Activated CD4-positive, alpha-beta T cell treated with anti-CD3 and anti-CD28 coated beads for 36 hours (primary cell): ENCODE measurements at regions not wholly inside any gene's neighbourhood (a gene's known extent, or its start where the extent isn't known, plus 50 kb on each side); places are given as distances from the start of the nearest gene placed in this dataset.
"Not testable (repeated sequence)": the region's sequence is repeated elsewhere in the genome, so short reads cannot be mapped to it uniquely, and the experiment has no call there.

Experiments used
- ATAC-seq: fragments of 200-7000 bp; cut with Tn5 transposase; one replicate; pipeline ENCODE4 v1.10.0; 2021; ENCODE audit warnings: mild to moderate bottlenecking, moderate library complexity
- CTCF ChIA-PET: fragments of 350-600 bp; sonication (Branson Sonifier 250); formaldehyde crosslinking; loops from one replicate; lab custom pipeline; 2021; ENCODE audit warnings: antibody characterized with exemption; lab: Charles Lee
- POLR2A ChIA-PET: fragments of 350-600 bp; sonication (Branson Sonifier 250); formaldehyde crosslinking; loops from one replicate; lab custom pipeline; 2021; ENCODE audit warnings: antibody characterized with exemption, inconsistent platforms; lab: Charles Lee
- DNase-seq: peaks from one replicate; pipeline ENCODE4 v3.0.0-alpha.2; 2020
- H3K27ac Mint-ChIP-seq: one replicate; pipeline ENCODE4 v1.8.0; 2021; ENCODE audit warnings: mixed read lengths
- H3K27me3 Mint-ChIP-seq: one replicate; pipeline ENCODE4 v1.8.0; 2021; ENCODE audit warnings: mixed read lengths
- H3K36me3 Mint-ChIP-seq: one replicate; pipeline ENCODE4 v1.8.0; 2021; ENCODE audit warnings: low read depth, mixed read lengths
- H3K4me1 Mint-ChIP-seq: one replicate; pipeline ENCODE4 v1.8.0; 2021; ENCODE audit warnings: mixed read lengths
- H3K4me3 Mint-ChIP-seq: one replicate; pipeline ENCODE4 v1.8.0; 2021; ENCODE audit warnings: mild to moderate bottlenecking, moderate library complexity, mixed read lengths
- H3K9me3 Mint-ChIP-seq: one replicate; pipeline ENCODE4 v1.8.0; 2021; ENCODE audit warnings: low read depth, mixed read lengths
- intact Hi-C, 2 experiments: fragments of 100-400 bp; cut with DNase I in 1 of 2; cut with micrococcal nuclease in 1 of 2; formaldehyde crosslinking; loops; one replicate each; pipeline versions ENCODE4 v1.14.2 to v1.15.1; 2022 to 2024; cut with DNase I, micrococcal nuclease

DNA sequence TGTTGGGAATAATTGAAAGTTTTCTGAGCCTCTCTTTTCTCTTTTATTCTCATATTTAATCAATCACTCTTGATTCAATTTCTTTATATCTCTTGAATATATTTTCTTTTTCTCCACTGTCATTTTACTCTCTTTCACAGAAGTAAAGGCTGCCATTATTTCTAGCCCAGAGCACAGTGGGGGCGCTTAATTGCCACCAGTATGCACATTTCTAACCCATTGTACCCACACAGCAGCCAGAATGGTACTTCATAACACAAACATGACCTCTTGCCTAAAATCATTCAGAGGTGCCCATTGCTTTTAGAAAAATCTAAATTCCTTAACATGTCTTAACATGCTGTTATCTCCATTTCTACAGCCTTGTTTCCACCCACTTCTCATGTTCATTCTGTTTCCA, 190.2 kb upstream of the LMO3 start:
- intact Hi-C loops, result no loop called here
- no peak for ATAC-seq

GRCh38 chr12:16789204-16789790, 183.3 kb upstream of the LMO3 start:
- Mint-ChIP-seq H3K4me1 (no peaks in the 10 kb centered on the region), H3K36me3 (no peaks in the 10 kb centered on the region), H3K27me3 (no peaks in the 10 kb centered on the region), H3K4me3 (no peak overlapping the region), H3K27ac (no peak overlapping the region), H3K9me3 (peaks cover 6% of the 10 kb centered on the region)
- ChIA-PET POLR2A (no interaction called here), CTCF (interaction anchor here (0.6 kb wide), 1 partner anchor 14 kb away, joined by 3 read pairs; no protein-coding TSS in a partner anchor)
- no peak for DNase-seq
- intact Hi-C loops, result no loop called here
- no peak for ATAC-seq

More for the DNA sequence above, 190.2 kb upstream of the LMO3 start:
- POLR2A ChIA-PET, result no interaction called here
- Mint-ChIP-seq H3K9me3 (peaks cover 19% of the 10 kb centered on the region), H3K4me3 (no peak overlapping the region), H3K4me1 (no peaks in the 10 kb centered on the region), H3K36me3 (no peaks in the 10 kb centered on the region), H3K27ac (no peak overlapping the region), H3K27me3 (no peaks in the 10 kb centered on the region)
- no peak for DNase-seq
- CTCF ChIA-PET, result no interaction called here

- Mint-ChIP-seq H3K4me1 (no peaks in the 10 kb centered on the region), H3K36me3 (no peaks in the 10 kb centered on the region), H3K9me3 (peaks cover 6% of the 10 kb centered on the region), H3K4me3 (no peak overlapping the region), H3K27ac (no peak overlapping the region), H3K27me3 (no peaks in the 10 kb centered on the region)
- DNase-seq (no peak), ATAC-seq (no peak)
- ChIA-PET CTCF (no interaction called here), POLR2A (no interaction called here)
- intact Hi-C loops, result no loop called here
Observed at GRCh38 chr12:16788506-16789203, 182.7 kb upstream of the LMO3 start.

DNA sequence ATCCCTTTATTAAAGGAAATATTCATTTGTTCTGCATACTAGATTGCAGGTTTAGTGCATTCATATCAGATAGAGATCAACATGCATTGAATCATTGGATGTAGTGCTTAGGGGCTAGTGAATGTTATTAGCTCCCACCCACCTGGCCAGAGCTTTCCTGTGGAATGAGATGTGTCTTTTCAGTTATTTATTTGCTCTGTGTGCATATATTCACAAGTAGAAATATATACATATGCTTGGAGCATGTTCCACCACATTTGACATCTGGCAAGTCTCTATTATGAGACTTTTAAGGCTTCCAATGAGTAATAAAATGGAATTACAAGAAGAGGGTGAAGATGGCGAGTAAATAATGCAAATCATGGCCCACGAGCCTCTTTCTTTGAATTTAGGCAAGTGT, 180.0 kb upstream of the LMO3 start:
- ChIA-PET POLR2A (no interaction called here), CTCF (no interaction called here)
- Mint-ChIP-seq H3K4me1 (no peaks in the 10 kb centered on the region), H3K36me3 (no peaks in the 10 kb centered on the region), H3K4me3 (no peak overlapping the region), H3K27me3 (no peaks in the 10 kb centered on the region), H3K27ac (no peak overlapping the region), H3K9me3 (peaks cover 4% of the 10 kb centered on the region)
- intact Hi-C loops, result no loop called here
- ATAC-seq (no peak), DNase-seq (no peak)

DNA sequence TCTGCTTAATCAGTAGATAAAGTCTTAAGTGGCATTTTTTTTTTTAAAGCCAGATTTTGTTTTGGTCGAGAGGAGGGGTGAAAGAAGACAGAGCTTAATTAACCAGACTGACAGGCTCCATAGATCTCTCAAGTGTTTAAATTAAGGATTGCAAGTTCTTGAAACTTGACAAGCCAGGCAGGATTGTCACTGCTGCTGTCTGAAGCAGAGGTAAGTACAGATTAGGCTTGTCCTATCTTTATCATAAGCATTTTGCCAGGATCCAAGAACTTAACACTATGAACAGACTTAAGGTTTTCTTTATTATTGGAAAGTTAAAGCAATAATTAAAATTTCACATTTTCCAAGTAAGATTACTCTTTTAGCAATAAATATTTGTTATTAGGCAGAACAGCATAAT, 179.6 kb upstream of the LMO3 start:
- ChIA-PET POLR2A (no interaction called here), CTCF (no interaction called here)
- intact Hi-C loops, result no loop called here
- H3K27ac Mint-ChIP-seq, result no peak overlapping the region
- DNase-seq, result no peak
- H3K9me3 Mint-ChIP-seq, result peaks cover 5% of the 10 kb centered on the region
- H3K27me3 Mint-ChIP-seq, result no peaks in the 10 kb centered on the region
- H3K4me1 Mint-ChIP-seq, result no peaks in the 10 kb centered on the region
- H3K36me3 Mint-ChIP-seq, result no peaks in the 10 kb centered on the region
- no peak for ATAC-seq
- H3K4me3 Mint-ChIP-seq, result no peak overlapping the region

GRCh38 chr12:16769129-16769528, 163.2 kb upstream of the LMO3 start:
- H3K27ac Mint-ChIP-seq, H3K27me3 Mint-ChIP-seq, POLR2A ChIA-PET, ATAC-seq, DNase-seq, intact Hi-C loops, H3K36me3 Mint-ChIP-seq, H3K4me1 Mint-ChIP-seq, CTCF ChIA-PET, H3K4me3 Mint-ChIP-seq: not testable (repeated sequence)
- peaks cover 27% of the 10 kb centered on the region for H3K9me3 Mint-ChIP-seq

GRCh38 chr12:16766736-16767135, 160.8 kb upstream of the LMO3 start:
- ChIA-PET POLR2A (no interaction called here), CTCF (interaction anchor here (0.6 kb wide), 1 partner anchor 323 kb away, joined by 3 read pairs; no protein-coding TSS in a partner anchor)
- Mint-ChIP-seq H3K36me3 (no peaks in the 10 kb centered on the region), H3K27me3 (no peaks in the 10 kb centered on the region), H3K9me3 (peaks cover 22% of the 10 kb centered on the region), H3K27ac (no peak overlapping the region), H3K4me3 (no peak overlapping the region), H3K4me1 (no peaks in the 10 kb centered on the region)
- intact Hi-C loops, result no loop called here
- ATAC-seq, result no peak
- DNase-seq, result no peak

DNA sequence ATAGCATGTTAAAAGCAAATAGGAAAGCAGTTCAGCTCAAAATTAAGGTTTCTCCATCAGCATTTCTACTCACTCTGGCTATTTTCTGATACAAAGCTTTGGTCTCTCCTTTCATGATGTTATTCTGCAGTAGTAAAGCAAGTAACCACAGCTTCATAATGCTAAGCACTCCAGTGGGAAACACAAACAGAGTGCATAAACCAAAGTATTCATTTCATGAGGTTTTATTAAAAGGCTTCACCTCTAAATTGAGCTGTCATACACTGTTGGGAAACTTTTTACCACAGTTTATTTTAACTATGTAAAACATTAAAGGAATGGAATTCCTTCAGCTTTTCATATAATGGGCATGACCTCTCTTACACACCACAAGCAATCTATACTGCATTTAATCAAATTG, 157.9 kb upstream of the LMO3 start:
- Mint-ChIP-seq H3K36me3 (no peaks in the 10 kb centered on the region), H3K27ac (no peak overlapping the region), H3K9me3 (peaks cover 12% of the 10 kb centered on the region), H3K4me3 (no peak overlapping the region), H3K27me3 (no peaks in the 10 kb centered on the region), H3K4me1 (no peaks in the 10 kb centered on the region)
- intact Hi-C loops, result no loop called here
- no peak for ATAC-seq
- CTCF ChIA-PET, result no interaction called here
- POLR2A ChIA-PET, result no interaction called here
- DNase-seq, result no peak

GRCh38 chr12:16756833-16757555, 151.0 kb upstream of the LMO3 start:
- ATAC-seq (no peak), DNase-seq (no peak)
- intact Hi-C loops, result no loop called here
- Mint-ChIP-seq H3K4me1 (no peaks in the 10 kb centered on the region), H3K9me3 (peaks cover 3% of the 10 kb centered on the region), H3K27ac (no peak overlapping the region), H3K4me3 (no peak overlapping the region), H3K36me3 (no peaks in the 10 kb centered on the region), H3K27me3 (no peaks in the 10 kb centered on the region)
- ChIA-PET POLR2A (no interaction called here), CTCF (no interaction called here)

DNA sequence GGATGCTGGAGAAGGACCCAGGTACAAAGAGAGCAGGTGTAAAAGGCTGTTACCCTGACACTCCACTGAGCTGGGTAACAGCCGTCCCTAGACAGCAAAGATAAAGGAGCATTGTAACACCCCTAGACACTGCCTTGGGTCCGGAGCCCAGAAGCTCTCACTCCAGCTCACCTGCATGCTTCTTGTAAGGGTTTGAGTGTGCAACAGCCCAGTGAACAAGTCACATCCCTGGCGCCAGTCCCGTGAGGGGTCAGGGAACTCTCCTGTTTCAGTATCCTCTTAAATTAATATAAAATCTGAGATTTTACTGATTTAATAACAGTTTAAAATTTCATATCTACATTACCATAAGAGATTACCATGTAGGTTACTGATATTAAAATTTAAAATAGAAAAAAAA, 124.8 kb upstream of the LMO3 start:
- ChIA-PET CTCF (no interaction called here), POLR2A (no interaction called here)
- Mint-ChIP-seq H3K4me1 (no peaks in the 10 kb centered on the region), H3K9me3 (peaks cover 7% of the 10 kb centered on the region), H3K27ac (no peak overlapping the region), H3K27me3 (no peaks in the 10 kb centered on the region), H3K36me3 (no peaks in the 10 kb centered on the region), H3K4me3 (no peak overlapping the region)
- intact Hi-C loops, result no loop called here
- ATAC-seq (no peak), DNase-seq (no peak)

GRCh38 chr12:16726879-16727278, 120.9 kb upstream of the LMO3 start:
- Mint-ChIP-seq H3K27ac (no peak overlapping the region), H3K27me3 (no peaks in the 10 kb centered on the region), H3K4me1 (no peaks in the 10 kb centered on the region), H3K9me3 (peaks cover 7% of the 10 kb centered on the region), H3K4me3 (no peak overlapping the region), H3K36me3 (no peaks in the 10 kb centered on the region)
- ATAC-seq, result no peak
- ChIA-PET POLR2A (no interaction called here), CTCF (no interaction called here)
- no peak for DNase-seq
- intact Hi-C loops, result no loop called here
